GM18502 (cell line): ENCODE measurements at regions not wholly inside any gene's neighbourhood (a gene's known extent, or its start where the extent isn't known, plus 50 kb on each side); places are given as distances from the start of the nearest gene placed in this dataset.
"Not testable (repeated sequence)": the region's sequence is repeated elsewhere in the genome, so short reads cannot be mapped to it uniquely, and the experiment has no call there.

ENCODE experiments used
- ATAC-seq: cut with Tn5 transposase; IDR thresholded peaks from one replicate; pipeline ENCODE4 v1.9.1; 2021; ENCODE audit warnings: mild to moderate bottlenecking; ENCODE audit not compliant: unreplicated experiment, poor library complexity

DNA sequence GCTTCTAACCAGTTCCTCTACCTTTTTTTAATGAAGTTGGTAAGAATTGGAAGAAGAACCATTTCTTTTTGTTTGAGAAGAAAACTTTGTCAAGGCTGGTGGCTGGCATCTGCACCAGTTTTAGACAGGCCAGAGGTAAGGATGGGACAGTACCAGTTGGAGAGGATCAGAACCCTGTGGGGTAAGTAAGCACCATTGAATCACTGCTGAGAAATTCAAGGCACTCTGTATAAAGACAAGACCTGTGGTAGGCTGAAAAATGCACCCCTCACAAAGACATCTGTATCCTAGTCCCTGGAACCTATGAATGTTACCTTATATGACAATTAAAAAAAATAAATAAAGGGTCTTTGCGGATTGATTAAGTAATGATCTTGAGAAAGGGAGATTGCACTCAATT lies 166.7 kb upstream of the NRP1 start:
- no peak for ATAC-seq

DNA sequence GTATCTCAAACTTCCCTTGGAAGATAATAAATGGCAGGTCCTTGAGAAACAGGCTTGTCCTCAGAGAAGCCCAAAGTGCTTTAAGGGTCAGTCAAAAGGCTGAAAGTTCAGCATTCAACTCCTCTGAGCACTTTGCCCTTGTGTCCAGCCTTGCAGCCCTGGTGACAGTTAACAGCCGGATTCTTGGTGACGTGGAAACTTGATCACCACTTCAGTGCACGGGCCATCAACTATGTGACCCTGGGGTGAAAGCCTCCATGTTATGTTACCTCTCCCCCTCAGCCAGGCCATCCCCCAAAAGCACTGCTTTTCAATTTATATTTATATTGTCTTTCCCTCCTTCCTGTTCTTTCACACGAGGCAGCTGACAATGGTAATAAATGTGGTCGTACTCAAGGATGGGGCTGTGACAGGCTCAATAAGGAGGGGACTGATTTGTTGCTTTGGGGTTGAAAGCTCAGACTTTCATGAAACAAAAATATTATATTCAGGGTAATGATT lies 164.0 kb upstream of the NRP1 start:
- ATAC-seq: no peak

DNA sequence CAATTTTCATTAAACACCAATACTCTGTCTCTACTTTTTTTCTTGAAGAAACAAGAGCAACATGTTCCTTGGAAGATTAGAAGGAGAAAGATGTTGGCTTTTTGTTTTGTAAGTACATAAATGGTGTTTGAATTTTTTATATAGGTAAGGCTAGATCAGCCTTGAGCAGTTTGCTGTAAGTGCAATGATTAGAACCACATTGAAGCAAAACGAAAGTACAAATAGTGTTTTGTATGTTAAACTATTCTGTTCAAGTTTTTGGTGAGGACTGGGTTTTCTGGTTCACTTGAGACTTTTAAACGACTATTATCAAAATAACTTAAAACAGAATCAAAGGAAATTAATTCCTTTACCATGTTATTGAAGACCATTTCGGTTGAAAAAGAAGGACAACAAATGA lies 162.9 kb upstream of the NRP1 start:
- no peak for ATAC-seq

DNA sequence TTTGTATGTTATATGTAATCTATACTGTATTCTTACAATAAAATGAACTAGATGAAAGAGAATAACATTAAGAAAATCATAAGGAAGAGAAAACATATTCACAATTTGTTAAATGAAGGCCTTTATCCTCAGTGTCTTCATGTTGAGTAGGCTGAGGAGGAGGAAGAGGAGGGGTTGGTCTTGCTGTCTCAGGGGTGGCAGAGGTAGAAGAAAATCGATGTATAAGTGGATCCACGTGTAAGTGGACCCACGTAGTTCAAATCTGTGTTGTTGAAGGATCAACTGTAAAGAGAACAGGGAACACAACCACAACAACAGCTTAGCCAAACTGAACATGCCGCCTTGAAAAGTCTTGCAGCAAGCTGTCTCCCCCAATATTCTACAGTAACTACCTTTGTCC lies 161.6 kb upstream of the NRP1 start:
- ATAC-seq: no peak

DNA sequence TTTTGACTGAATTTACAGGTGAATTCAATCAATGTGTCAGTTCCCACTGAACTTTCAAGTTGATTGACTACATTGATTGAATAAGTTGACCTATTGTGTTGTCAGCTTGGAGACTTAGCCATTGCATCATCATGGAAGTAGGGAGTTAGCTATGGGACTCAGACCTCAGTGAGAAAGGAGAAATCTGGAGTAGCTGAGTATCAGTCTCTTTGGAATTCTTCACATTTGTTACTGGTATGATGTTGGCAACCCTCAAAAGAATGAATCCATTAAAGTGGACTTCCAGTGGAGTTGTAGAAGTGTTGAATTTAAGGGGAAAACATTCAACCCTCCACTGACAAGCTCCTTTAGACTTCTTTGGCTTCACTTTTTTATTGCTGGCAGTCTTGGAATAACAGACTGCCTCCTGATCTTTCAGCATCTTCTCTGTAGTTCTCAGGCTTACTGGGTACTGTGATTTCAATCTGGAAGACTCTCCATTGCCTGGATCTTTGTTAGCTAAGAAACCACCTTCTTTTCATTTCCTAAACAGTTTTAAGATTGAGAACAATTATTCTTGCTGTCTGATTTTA lies 160.3 kb upstream of the NRP1 start:
- ATAC-seq: no peak

DNA sequence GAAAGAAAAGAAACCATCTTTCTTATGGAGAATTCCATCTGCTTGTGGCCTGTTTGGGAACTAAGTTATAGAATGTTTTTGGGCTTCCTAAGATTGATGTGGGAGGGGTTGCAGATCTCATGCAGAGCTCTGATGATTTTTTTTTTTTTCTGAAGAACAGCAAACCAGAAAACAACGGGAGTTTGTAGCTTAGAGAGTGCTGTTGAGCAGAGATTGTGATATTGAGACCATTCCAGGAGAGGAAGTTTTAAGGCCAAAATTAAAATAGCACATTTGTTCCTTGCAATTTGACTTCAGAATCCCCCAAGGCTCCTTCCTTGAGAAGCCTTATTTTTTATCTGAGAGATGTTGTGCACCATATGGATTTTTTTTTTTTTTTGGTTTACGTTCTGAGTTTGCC lies 159.5 kb upstream of the NRP1 start:
- ATAC-seq: no peak

DNA sequence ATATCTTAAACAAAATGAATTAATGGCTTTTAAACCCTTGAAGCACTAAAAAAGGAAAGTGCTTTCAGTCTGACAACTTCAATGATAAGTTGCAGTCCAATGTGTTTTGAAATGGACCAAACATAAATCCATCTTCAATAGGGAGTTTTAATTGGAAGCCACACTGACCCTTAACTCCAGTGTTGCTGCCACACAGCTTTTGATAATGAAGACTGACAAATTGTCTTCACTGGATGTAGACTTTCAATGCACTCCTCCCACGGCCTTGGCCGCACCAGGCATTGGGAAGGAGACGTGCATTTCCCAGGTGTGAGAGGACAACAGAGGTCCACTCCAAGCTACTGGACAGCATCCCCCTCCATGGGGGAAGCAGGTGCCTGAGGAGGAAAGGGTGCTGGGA lies 159.0 kb upstream of the NRP1 start:
- no peak for ATAC-seq

DNA sequence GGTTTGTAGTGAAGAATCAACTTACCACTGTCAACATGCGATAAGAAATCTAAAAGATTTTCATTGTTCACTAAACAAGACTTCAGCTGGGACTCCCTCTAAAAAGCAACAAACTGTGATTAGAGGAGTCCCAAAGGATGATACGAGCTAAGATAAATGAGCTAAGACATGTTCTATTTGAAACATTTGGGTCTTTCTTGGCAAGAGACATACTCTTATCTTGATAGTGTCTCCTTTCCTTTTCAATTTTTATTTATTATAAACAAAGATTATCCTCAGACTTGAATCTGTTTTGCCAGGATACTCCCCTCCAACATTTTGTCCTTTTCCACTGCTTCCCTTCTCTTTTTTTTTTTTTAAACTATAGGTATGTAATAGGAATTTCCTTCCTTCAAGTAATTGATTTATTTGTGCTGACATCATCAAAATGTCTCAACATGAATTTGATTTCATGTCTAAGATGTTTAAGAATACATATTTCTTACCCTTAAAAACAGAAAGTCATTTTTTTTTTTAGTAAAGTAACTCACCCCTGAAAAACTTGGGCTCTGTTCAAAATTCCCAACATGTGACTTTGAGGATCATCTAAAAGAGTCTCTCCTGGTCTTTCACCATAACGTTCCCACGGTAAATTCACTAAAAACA lies 158.4 kb upstream of the NRP1 start:
- no peak for ATAC-seq

DNA sequence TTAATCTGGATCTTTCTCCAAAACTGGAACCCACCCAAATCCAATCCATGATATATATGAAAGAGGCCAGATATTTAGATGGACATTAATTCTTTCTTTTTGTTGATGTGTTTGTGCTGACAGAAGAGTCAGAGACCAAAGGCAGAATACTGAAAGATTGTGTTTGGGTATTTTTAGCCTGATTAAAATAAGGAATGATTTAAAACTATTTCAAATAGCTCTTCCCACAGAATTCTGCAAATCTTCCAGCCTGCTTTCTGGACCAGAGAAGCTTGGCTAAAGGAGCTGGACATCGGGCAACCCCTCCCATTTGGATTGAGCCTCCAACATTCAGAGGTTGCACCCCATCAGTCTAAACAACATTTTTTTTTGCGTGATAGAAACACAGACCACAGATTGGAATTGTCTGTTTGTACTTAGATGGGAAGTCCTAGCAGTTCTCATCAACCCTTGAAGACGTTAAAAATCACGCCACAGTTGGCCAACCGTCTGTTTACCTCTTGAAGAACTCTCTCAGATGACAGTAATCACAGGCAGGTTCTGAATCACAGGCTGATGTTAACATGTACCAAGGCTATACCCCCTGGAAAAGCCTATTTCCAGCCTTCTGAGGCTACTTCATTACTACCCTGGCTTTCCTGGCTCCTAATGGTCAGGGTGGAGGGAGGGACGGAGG lies 155.2 kb upstream of the NRP1 start:
- no peak for ATAC-seq

DNA sequence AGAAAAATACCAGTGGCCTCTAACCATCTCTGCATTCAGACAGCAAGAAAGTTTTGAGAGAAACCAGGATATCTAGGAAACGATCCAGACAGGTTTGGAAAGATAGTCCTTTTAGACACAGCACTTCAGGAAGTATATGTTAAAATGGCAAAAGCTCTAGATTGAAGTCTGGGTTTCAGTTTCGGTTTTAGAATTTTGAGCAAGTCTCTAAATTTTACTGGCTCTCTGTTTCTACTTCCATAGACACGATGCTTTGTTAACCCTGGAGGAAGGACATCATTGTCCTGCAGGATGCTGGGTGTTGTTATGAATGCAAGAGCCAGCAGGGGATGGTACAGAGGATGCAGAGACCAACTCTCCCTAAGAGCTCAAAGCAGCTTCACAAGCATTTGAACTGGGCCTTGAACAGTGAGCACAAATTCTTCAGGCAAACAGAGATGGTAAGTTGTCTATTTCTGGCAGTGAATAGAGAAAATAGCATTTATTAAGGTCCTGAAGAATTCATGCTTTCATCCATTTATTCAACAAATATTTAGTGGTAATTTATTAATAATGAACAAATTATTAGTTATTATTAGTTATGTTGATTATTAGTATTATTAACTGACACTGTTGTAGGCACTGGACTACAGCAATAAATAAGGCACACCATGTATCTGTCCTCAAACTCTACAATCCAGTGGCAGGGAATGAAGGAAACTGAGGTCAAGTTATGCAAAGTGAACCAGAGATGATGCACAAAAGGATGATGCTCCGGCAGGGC lies 152.7 kb upstream of the NRP1 start:
- no peak for ATAC-seq

DNA sequence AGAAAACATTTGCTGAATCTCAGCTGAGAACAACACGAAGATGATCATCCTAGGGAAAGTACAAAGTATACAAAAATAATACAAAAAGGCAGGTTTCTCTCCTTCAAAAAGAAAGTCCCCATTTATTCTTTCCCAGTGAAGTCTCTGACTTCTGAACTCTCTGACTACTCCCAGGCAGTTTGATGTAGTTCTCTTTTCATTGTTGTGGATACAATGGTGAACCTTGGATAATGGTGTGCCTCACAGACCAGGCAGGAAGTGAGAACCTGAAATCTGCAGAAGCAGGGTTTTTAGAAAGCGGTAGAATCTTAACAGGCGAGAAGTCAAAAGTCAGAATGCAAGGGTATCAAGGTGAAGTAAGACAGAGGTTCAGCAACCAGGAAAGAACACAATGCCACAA lies 150.8 kb upstream of the NRP1 start:
- no peak for ATAC-seq

DNA sequence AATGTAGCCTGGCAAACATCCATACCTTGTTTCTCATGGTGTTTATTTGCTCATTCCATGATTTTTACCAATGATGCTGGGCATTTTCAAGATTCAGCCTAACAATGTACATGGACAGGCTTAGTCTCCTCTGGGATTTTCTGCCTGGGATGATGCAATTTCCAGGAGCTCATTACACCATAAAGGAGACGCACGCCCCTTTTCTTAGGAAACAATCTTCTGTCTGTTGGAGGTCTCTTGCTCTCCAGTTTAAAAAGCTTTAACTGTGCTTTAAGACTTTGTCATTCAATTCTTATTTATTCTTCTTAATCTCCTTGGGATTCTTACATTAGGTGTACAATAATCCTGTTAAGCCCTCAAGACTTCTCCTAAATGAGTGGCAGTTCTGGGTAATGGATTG lies 150.3 kb upstream of the NRP1 start:
- ATAC-seq: no peak

DNA sequence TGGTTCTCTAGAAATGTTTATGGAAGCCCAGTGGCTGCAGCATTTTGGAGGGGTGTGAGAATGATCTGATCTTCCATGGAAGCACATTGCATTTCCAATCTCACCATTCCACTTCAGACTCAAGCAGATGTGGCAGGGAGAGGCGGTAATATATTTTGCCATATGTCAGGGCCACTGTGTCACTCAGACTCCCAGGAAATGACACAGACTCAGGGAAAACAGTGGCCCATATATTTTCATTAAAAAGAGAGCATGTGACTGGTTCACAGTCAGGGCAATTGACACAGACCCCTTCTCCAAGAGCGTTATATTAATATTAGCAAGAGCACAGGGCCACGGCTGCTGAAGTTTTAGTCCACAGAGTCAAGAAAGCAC lies 149.3 kb upstream of the NRP1 start:
- no peak for ATAC-seq

DNA sequence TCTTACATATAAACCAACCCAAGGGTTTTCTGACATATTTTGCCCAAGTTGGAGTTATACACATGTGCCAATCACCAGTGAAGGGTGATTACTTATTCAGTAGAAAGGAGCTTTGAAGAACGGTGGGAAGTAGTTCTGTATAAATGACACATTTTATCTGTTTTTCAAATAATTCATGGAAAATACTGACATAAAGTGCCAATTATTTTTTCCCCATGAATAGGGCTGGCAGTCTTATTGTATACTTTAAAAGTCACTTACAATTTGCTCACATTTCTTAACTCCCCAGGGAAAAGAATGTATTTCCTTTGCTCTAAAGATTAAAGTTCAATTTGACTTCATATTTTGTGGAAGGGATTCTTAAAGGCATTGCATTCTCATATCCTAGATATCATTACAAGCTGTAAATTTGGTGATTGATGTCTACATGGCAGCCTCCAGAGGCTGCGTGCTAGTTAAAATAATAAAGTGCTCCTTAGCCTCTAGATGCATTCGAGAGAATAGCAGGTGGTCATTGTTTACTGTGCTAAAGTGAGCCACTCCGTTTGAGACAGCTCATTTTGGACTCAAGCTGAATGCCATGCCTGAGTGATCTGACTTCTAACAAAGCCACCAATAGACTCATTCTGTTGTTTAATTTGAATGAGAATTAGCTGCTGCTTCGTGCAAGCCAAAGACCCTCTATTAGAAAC lies 148.8 kb upstream of the NRP1 start:
- ATAC-seq: no peak

DNA sequence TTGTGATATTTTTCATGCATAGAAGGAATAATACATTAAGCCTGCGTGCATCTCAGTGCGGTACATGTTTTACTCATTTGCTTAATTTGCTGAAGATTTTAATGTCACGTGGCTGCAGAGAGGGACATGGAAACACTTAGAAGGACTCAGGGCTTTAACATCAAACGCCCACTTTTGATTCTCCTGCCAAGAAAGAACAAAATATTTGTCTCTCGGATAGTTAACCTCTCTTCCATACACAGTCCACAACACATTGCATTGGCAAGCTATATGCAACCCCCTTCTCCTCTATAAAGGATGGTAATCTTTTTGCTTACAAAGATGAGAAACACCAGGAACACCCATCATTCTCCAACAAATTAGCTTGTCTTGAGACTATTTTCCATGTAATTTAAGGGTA lies 148.0 kb upstream of the NRP1 start:
- ATAC-seq: no peak

DNA sequence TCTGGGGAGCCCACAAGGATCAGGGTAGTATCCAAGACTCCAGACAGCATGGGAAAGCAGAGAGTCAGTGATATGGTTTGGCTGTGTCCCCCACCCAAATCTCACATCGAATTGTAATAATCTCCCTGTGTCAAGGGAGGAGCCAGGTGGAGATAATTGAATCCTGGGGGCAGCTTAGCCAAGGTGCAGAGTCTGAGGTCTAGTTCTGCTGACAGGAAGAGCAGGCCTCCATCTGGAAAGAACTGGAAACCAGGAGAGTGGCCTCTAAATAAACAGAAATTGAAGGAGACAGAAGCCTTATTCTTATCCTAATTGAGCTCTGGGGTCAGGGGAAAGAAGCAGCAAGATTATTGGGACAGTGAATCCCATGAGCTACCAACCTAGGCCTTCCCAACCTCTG lies 146.7 kb upstream of the NRP1 start:
- ATAC-seq: no peak

DNA sequence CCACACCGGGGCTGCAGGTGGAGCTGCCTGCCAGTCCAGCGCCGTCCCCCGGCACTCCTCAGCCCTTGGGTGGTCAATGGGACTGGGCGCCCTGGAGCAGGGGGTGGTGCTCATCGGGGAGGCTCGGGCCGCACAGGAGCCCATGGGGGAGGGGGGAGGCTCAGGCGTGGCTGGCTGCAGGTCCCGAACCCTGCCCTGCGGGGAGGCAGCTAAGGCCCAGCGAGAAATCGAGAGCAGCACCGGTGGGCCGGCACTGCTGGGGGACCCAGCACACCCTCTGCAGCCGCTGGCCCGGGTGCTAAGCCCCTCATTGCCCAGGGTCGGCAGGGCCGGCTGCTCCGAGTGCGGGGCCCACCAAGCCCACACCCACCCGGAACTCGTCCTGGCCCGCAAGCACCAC lies 145.9 kb upstream of the NRP1 start:
- not testable (repeated sequence) for ATAC-seq

DNA sequence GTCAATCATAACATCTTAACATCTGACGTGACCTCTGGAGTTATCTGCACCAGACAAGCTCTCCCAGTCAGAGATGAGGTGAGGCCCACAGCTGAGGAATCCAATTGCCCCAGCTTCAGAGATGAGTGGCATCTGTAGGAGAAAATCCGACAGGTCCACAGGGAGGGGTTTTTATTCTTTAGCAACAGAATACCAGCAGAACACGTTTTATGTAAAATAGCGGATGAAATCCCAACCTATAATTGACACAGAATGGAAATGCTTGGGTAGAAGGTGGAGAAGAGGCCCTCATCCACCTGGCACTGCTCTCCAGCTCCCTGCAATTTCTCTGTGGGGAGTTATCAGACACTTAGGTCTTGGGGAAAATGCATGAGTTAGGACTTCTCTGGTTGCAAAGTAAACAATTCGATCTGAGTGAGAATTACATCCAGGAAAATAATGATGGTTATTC lies 144.2 kb upstream of the NRP1 start:
- no peak for ATAC-seq

DNA sequence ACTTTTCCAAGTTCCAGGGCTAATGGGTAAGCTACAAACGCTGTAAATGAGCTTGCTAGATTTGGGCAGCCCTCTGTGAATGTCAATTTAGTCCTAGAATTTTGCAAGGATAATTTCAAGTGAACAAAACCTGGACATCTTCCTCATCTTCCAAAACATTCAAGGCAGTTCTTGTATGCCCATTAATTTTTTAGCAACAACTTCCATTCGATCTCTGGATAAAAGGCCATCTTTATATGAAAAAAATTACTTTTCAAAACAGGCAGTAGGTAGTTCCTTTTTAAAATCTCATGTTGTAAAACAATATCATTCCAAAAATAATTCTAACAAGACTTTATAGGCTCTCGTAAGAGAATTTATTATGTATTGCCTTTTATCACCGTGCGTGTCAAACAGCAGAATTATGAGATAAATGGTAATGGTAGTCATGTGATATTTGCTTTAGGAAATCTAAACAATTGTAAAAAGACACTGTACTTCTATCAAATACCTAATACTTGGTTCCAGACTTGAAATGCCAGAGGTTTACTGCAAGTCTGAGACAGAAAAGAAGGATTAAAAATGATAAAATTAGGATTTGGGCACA lies 143.7 kb upstream of the NRP1 start:
- ATAC-seq: no peak
